ENCODE measurements at regions not wholly inside any gene's neighbourhood (a gene's known extent, or its start where the extent isn't known, plus 50 kb on each side); places are given as distances from the start of the nearest gene placed in this dataset.

DNA sequence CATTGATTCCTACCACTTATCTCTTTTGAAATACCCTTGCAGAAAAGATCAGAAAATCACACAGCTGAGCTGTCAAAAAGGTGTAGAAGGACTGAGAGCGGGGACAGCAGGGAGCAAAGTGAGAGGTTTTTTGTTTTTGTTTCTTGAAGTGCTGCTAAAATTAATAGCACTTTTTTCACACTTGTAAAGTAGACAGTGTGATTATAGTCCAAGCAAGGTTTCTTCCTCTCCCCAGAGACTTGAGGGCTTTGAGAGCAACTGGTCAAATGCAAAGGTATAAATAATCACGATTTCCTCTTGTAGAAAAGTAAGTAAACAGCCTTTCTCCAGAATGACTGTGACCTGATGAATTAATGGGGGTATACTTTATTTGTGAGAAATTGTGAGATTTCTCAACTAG, 326.9 kb downstream of the ZNF608 start:
- ATAC-seq (ENCODE audit: low read depth) = no peak
- CTCF ChIA-PET = no interaction called here
- TF ChIP-seq, protein P1, sequence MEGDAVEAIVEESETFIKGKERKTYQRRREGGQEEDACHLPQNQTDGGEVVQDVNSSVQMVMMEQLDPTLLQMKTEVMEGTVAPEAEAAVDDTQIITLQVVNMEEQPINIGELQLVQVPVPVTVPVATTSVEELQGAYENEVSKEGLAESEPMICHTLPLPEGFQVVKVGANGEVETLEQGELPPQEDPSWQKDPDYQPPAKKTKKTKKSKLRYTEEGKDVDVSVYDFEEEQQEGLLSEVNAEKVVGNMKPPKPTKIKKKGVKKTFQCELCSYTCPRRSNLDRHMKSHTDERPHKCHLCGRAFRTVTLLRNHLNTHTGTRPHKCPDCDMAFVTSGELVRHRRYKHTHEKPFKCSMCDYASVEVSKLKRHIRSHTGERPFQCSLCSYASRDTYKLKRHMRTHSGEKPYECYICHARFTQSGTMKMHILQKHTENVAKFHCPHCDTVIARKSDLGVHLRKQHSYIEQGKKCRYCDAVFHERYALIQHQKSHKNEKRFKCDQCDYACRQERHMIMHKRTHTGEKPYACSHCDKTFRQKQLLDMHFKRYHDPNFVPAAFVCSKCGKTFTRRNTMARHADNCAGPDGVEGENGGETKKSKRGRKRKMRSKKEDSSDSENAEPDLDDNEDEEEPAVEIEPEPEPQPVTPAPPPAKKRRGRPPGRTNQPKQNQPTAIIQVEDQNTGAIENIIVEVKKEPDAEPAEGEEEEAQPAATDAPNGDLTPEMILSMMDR (IDR thresholded peaks at IDR 0.05) = no peak
- no peak for TF ChIP-seq EZH2 (IDR thresholded peaks at IDR 0.05; ENCODE audit: borderline replicate concordance, insufficient read depth, low read depth, low read length, poor library complexity, severe bottlenecking)
- Histone ChIP-seq H3K9ac (ENCODE audit: low read length) (peak overlapping the region; percentile 2), H3K9me3 (ENCODE audit: control extremely low read depth in 1 of 3, control insufficient read depth in 2 of 3, insufficient read depth in 1 of 3, low read length in 2 of 3) (peaks cover 0 to 13% (median 9%) of the 10 kb centered on the region in 3 donors), H3K4me1 (ENCODE audit: control insufficient read depth in 2 of 2, insufficient read depth in 2 of 2, low read length in 2 of 2) (peaks cover 23 to 25% of the 10 kb centered on the region in 2 donors), H4K20me1 (ENCODE audit: control insufficient read depth, insufficient read depth, low read length, poor library complexity, severe bottlenecking) (no peaks in the 10 kb centered on the region), H3K4me3 (ENCODE audit: control extremely low read depth in 1 of 5, extremely low read depth in 1 of 5, insufficient read depth in 1 of 5, low read depth in 2 of 5, low read length in 4 of 5) (no peak overlapping the region), H3K4me2 (replicated peaks; ENCODE audit: low read depth, low read length, poor library complexity, severe bottlenecking) (peak overlapping the region; percentile 18), H3K27ac (ENCODE audit: low read length in 2 of 2) (no peak overlapping the region), H3K79me2 (ENCODE audit: control insufficient read depth, insufficient read depth, low read length) (no peaks in the 10 kb centered on the region), H3K27me3 (replicated peaks in 1 of 4; ENCODE audit: control extremely low read depth in 1 of 4, control insufficient read depth in 3 of 4, insufficient read depth in 4 of 4, low read length in 3 of 4) (no peaks in the 10 kb centered on the region), H3K36me3 (replicated peaks in 1 of 2; ENCODE audit: control extremely low read depth in 1 of 2, control insufficient read depth in 1 of 2, extremely low read depth in 1 of 2, insufficient read depth in 2 of 2, low read length in 1 of 2) (no peaks in the 10 kb centered on the region), H2AFZ (ENCODE audit: insufficient read depth, low read depth, low read length, poor library complexity, severe bottlenecking) (no peak overlapping the region)
- no CpG with 5 or more reads among the region's 2 CpGs for WGBS (ENCODE audit: insufficient coverage)
- no peak overlapping the region for H3K27ac Mint-ChIP-seq
- DNase-seq = no peak
- peaks cover 6% of the 10 kb centered on the region for H3K9me3 Mint-ChIP-seq (ENCODE audit: insufficient read depth)
- H3K27me3 Mint-ChIP-seq = no peaks in the 10 kb centered on the region
- H3K4me3 Mint-ChIP-seq = peak overlapping the region; percentile 7
- POLR2A ChIA-PET = no interaction called here
- intact Hi-C loops (cut with micrococcal nuclease) = no loop called here
- peaks cover 30% of the 10 kb centered on the region for H3K4me1 Mint-ChIP-seq

DNA sequence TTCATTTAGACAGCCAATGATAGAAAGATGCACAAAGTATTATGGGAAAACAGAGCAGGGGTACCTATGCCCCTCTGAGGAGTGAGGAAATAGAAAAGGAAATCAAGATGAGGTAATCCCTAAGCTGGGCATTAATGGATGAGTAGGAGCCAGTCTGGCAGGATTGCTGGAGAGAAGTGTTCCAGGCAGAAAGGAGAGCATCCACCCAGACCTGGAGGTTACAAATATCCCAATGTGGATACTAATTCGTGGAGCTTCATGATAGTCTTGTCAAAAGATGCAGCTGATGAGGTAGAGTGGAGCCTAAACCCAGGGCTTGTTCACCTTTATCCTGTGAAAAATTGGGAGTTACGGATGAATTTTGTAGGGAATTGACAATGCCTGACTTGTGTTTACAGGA, 328.0 kb downstream of the ZNF608 start:
- H3K4me1 Mint-ChIP-seq = peaks cover 30% of the 10 kb centered on the region
- TF ChIP-seq, protein P1 (IDR thresholded peaks at IDR 0.05) = no peak
- TF ChIP-seq EZH2 (IDR thresholded peaks at IDR 0.05; ENCODE audit: borderline replicate concordance, insufficient read depth, low read depth, low read length, poor library complexity, severe bottlenecking) = no peak
- Histone ChIP-seq H3K79me2 (ENCODE audit: control insufficient read depth, insufficient read depth, low read length) (no peaks in the 10 kb centered on the region), H3K4me3 (ENCODE audit: control extremely low read depth in 1 of 5, extremely low read depth in 1 of 5, insufficient read depth in 1 of 5, low read depth in 2 of 5, low read length in 4 of 5) (no peak overlapping the region), H3K4me1 (ENCODE audit: control insufficient read depth in 2 of 2, insufficient read depth in 2 of 2, low read length in 2 of 2) (peaks cover 23 to 25% of the 10 kb centered on the region in 2 donors), H3K9ac (ENCODE audit: low read length) (no peak overlapping the region), H3K9me3 (ENCODE audit: control extremely low read depth in 1 of 3, control insufficient read depth in 2 of 3, insufficient read depth in 1 of 3, low read length in 2 of 3) (peaks cover 0 to 9% (median 9%) of the 10 kb centered on the region in 3 donors), H2AFZ (ENCODE audit: insufficient read depth, low read depth, low read length, poor library complexity, severe bottlenecking) (no peak overlapping the region), H3K4me2 (replicated peaks; ENCODE audit: low read depth, low read length, poor library complexity, severe bottlenecking) (no peak overlapping the region), H3K27me3 (replicated peaks in 1 of 4; ENCODE audit: control extremely low read depth in 1 of 4, control insufficient read depth in 3 of 4, insufficient read depth in 4 of 4, low read length in 3 of 4) (no peaks in the 10 kb centered on the region), H3K27ac (ENCODE audit: low read length in 2 of 2) (no peak overlapping the region), H3K36me3 (replicated peaks in 1 of 2; ENCODE audit: control extremely low read depth in 1 of 2, control insufficient read depth in 1 of 2, extremely low read depth in 1 of 2, insufficient read depth in 2 of 2, low read length in 1 of 2) (no peaks in the 10 kb centered on the region), H4K20me1 (ENCODE audit: control insufficient read depth, insufficient read depth, low read length, poor library complexity, severe bottlenecking) (no peaks in the 10 kb centered on the region)
- DNase-seq (no peak), ATAC-seq (ENCODE audit: low read depth) (no peak)
- intact Hi-C loops (cut with micrococcal nuclease) = no loop called here
- H3K9me3 Mint-ChIP-seq (ENCODE audit: insufficient read depth) = peaks cover 6% of the 10 kb centered on the region
- CTCF ChIA-PET = no interaction called here
- H3K4me3 Mint-ChIP-seq = no peak overlapping the region
- H3K27ac Mint-ChIP-seq = no peak overlapping the region
- POLR2A ChIA-PET = no interaction called here
- H3K27me3 Mint-ChIP-seq = no peaks in the 10 kb centered on the region
- WGBS (ENCODE audit: insufficient coverage) = 100% methylated on average over 2 of the region's 2 CpGs
